HG02870 (cell line): ENCODE measurements at regions not wholly inside any gene's neighbourhood (a gene's known extent, or its start where the extent isn't known, plus 50 kb on each side); places are given as distances from the start of the nearest gene placed in this dataset.
A peak's percentile ranks its signal among the peaks of the same experiment; 100 is the strongest.
"Not testable (repeated sequence)": the region's sequence is repeated elsewhere in the genome, so short reads cannot be mapped to it uniquely, and the experiment has no call there.

Source experiments
- ATAC-seq: cut with Tn5 transposase; IDR thresholded peaks from one replicate; pipeline ENCODE4 v1.9.1; 2021; ENCODE audit warnings: mild to moderate bottlenecking, moderate library complexity; ENCODE audit not compliant: unreplicated experiment

GRCh38 chr3:187850258-187850921 is 105.1 kb upstream of the BCL6 start:
- no peak for ATAC-seq

GRCh38 chr3:187852842-187853730 is 107.8 kb upstream of the BCL6 start:
- ATAC-seq = no peak

- ATAC-seq = no peak
Measured at GRCh38 chr3:187855131-187855530, 109.9 kb upstream of the BCL6 start.

GRCh38 chr3:187856555-187856954 is 111.3 kb upstream of the BCL6 start:
- no peak for ATAC-seq

- no peak for ATAC-seq
Measured at GRCh38 chr3:187858041-187858440, 112.8 kb upstream of the BCL6 start.

GRCh38 chr3:187858711-187859110 is 113.4 kb upstream of the BCL6 start:
- ATAC-seq = no peak

GRCh38 chr3:187862701-187863277 is 117.5 kb upstream of the BCL6 start:
- not testable (repeated sequence) for ATAC-seq

GRCh38 chr3:187870360-187871203 is 125.3 kb upstream of the BCL6 start:
- ATAC-seq = peak; percentile 72

GRCh38 chr3:187871204-187871591 is 125.9 kb upstream of the BCL6 start:
- no peak for ATAC-seq

- ATAC-seq = no peak
Measured at GRCh38 chr3:187871848-187872247, 126.6 kb upstream of the BCL6 start.

- no peak for ATAC-seq
Measured at GRCh38 chr3:187873843-187874242, 128.6 kb upstream of the BCL6 start.

GRCh38 chr3:187875863-187876262 is 130.6 kb upstream of the BCL6 start:
- no peak for ATAC-seq

- no peak for ATAC-seq
Measured at GRCh38 chr3:187878772-187879518, 133.7 kb upstream of the BCL6 start.

GRCh38 chr3:187880441-187880840 is 135.2 kb upstream of the BCL6 start:
- no peak for ATAC-seq

GRCh38 chr3:187880851-187881250 is 135.6 kb upstream of the BCL6 start:
- ATAC-seq = no peak

GRCh38 chr3:187888701-187889100 is 143.4 kb upstream of the BCL6 start:
- ATAC-seq = no peak

- ATAC-seq = no peak
Measured at GRCh38 chr3:187889106-187889505, 143.8 kb upstream of the BCL6 start.

- no peak for ATAC-seq
Measured at GRCh38 chr3:187889601-187890404, 144.5 kb upstream of the BCL6 start.

GRCh38 chr3:187890405-187890752 is 145.1 kb upstream of the BCL6 start:
- not testable (repeated sequence) for ATAC-seq

GRCh38 chr3:187896646-187897045 is 151.4 kb upstream of the BCL6 start:
- ATAC-seq = no peak
